Esophagus muscularis mucosa (tissue), 3 donors: ENCODE measurements at regions not wholly inside any gene's neighbourhood (a gene's known extent, or its start where the extent isn't known, plus 50 kb on each side); places are given as distances from the start of the nearest gene placed in this dataset.

Source experiments
- POLR2A ChIP-seq: fragments of 450-650 bp; IDR thresholded peaks from one replicate; pipeline ENCODE4 v1.6.1; 2017; ENCODE audit warnings: antibody characterized with exemption, moderate library complexity, mild to moderate bottlenecking, low read depth
- POLR2AphosphoS5 ChIP-seq, 2 donors: sonication (generic); formaldehyde crosslinking; IDR thresholded peaks; one replicate each; pipeline ENCODE4 v1.6.1; 2017; ENCODE audit warnings: antibody characterized with exemption in 2 of 2
- TF ChIP-seq, protein P1 (sequence below), 3 experiments: fragments of 200-600 bp in 2 of 3; fragments of 450-650 bp in 1 of 3; sonication (generic) in 2 of 3; IDR thresholded peaks; one replicate each; pipeline ENCODE4 v1.5.1; 2017 to 2019; ENCODE audit warnings: antibody characterized with exemption in 3 of 3, mild to moderate bottlenecking in 2 of 3, moderate library complexity in 1 of 3

DNA sequence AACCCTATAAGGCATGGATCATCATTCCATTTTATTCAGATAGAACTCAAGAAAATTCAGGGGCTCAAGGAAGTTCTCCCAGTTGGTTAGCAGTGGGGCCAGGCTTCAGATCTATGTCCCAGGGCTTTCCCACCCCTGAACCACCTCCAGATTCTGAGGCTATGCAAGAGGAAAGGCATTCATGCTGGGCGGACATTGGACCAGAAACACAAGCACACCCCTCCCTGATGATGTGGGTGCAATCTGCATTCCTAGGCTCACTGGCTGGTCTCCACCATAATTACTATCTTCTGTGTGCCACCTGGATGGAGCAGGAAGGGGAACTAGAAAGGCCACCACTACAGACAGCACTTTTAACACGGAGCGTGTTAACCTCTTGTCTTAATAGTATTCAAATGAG lies 63.2 kb upstream of the ASIC2 start:
- no peak for TF ChIP-seq POLR2A
- TF ChIP-seq POLR2AphosphoS5 (IDR thresholded peaks at IDR 0.05) = no peak
- TF ChIP-seq, protein P1, sequence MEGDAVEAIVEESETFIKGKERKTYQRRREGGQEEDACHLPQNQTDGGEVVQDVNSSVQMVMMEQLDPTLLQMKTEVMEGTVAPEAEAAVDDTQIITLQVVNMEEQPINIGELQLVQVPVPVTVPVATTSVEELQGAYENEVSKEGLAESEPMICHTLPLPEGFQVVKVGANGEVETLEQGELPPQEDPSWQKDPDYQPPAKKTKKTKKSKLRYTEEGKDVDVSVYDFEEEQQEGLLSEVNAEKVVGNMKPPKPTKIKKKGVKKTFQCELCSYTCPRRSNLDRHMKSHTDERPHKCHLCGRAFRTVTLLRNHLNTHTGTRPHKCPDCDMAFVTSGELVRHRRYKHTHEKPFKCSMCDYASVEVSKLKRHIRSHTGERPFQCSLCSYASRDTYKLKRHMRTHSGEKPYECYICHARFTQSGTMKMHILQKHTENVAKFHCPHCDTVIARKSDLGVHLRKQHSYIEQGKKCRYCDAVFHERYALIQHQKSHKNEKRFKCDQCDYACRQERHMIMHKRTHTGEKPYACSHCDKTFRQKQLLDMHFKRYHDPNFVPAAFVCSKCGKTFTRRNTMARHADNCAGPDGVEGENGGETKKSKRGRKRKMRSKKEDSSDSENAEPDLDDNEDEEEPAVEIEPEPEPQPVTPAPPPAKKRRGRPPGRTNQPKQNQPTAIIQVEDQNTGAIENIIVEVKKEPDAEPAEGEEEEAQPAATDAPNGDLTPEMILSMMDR (IDR thresholded peaks at IDR 0.05) = no peak
